ENCODE measurements at regions not wholly inside any gene's neighbourhood (a gene's known extent, or its start where the extent isn't known, plus 50 kb on each side); places are given as distances from the start of the nearest gene placed in this dataset.
"Not testable (repeated sequence)": the region's sequence is repeated elsewhere in the genome, so short reads cannot be mapped to it uniquely, and the experiment has no call there.

- no peak for DNase-seq (ENCODE audit: low read depth)
These were observed 62.9 kb downstream of the ACKR3 start for GRCh38 chr2:236632295-236633218.

- DNase-seq (ENCODE audit: low read depth), result no peak
These were observed 63.6 kb downstream of the ACKR3 start for GRCh38 chr2:236633219-236633570.

- no peak for DNase-seq (ENCODE audit: low read depth)
These were observed 64.3 kb downstream of the ACKR3 start for GRCh38 chr2:236633775-236634560.

GRCh38 chr2:236636261-236636660 lies 66.6 kb downstream of the ACKR3 start:
- no peak for DNase-seq (ENCODE audit: low read depth)

- no peak for DNase-seq (ENCODE audit: low read depth)
These were observed 67.3 kb downstream of the ACKR3 start for GRCh38 chr2:236636714-236637470.

- no peak for DNase-seq (ENCODE audit: low read depth)
These were observed 68.3 kb downstream of the ACKR3 start for GRCh38 chr2:236637686-236638569.

- no peak for DNase-seq (ENCODE audit: low read depth)
These were observed 69.1 kb downstream of the ACKR3 start for GRCh38 chr2:236638707-236639106.

- DNase-seq (ENCODE audit: low read depth), result no peak
These were observed 70.0 kb downstream of the ACKR3 start for GRCh38 chr2:236639461-236640235.

- DNase-seq (ENCODE audit: low read depth), result no peak
These were observed 71.6 kb downstream of the ACKR3 start for GRCh38 chr2:236641051-236641726.

GRCh38 chr2:236642125-236642524 lies 72.5 kb downstream of the ACKR3 start:
- no peak for DNase-seq (ENCODE audit: low read depth)

GRCh38 chr2:236642584-236643291 lies 73.1 kb downstream of the ACKR3 start:
- DNase-seq (ENCODE audit: low read depth), result no peak

GRCh38 chr2:236643480-236643879 lies 73.9 kb downstream of the ACKR3 start:
- no peak for DNase-seq (ENCODE audit: low read depth)

GRCh38 chr2:236644067-236644466 lies 74.4 kb downstream of the ACKR3 start:
- no peak for DNase-seq (ENCODE audit: low read depth)

- no peak for DNase-seq (ENCODE audit: low read depth)
These were observed 74.9 kb downstream of the ACKR3 start for GRCh38 chr2:236644502-236644911.

GRCh38 chr2:236645141-236645540 lies 75.5 kb downstream of the ACKR3 start:
- not testable (repeated sequence) for DNase-seq (ENCODE audit: low read depth)

GRCh38 chr2:236646441-236646840 lies 76.8 kb downstream of the ACKR3 start:
- no peak for DNase-seq (ENCODE audit: low read depth)

- no peak for DNase-seq (ENCODE audit: low read depth)
These were observed 77.2 kb downstream of the ACKR3 start for GRCh38 chr2:236646871-236647270.

GRCh38 chr2:236647621-236648020 lies 78.0 kb downstream of the ACKR3 start:
- DNase-seq (ENCODE audit: low read depth), result no peak

GRCh38 chr2:236653863-236654262 lies 84.2 kb downstream of the ACKR3 start:
- DNase-seq (ENCODE audit: low read depth), result no peak
